Stimulated activated naive CD8-positive, alpha-beta T cell treated with anti-CD3 and anti-CD28 coated beads, Interleukin-15, amount 100 ng/mL, for 72 hours (primary cell): ENCODE measurements at regions not wholly inside any gene's neighbourhood (a gene's known extent, or its start where the extent isn't known, plus 50 kb on each side); places are given as distances from the start of the nearest gene placed in this dataset.

ENCODE experiments used
- ATAC-seq: fragments of 150-1000 bp; cut with Tn5 transposase; 2 replicates; pipeline ENCODE4 v1.10.0; 2021; ENCODE audit warnings: mild to moderate bottlenecking, moderate library complexity
- DNase-seq, 2 donors: peaks; one replicate each; pipeline ENCODE4 v3.0.0; 2021 to 2022
- H3K27ac Mint-ChIP-seq, 2 donors: one replicate each; pipeline ENCODE4 v1.8.0; 2022; ENCODE audit warnings: mild to moderate bottlenecking in 2 of 2, mixed read lengths in 2 of 2, moderate library complexity in 2 of 2
- H3K27me3 Mint-ChIP-seq: one replicate; pipeline ENCODE4 v1.8.0; 2022; ENCODE audit warnings: mixed read lengths
- H3K4me1 Mint-ChIP-seq: one replicate; pipeline ENCODE4 v1.8.0; 2022; ENCODE audit warnings: mild to moderate bottlenecking, mixed read lengths
- H3K4me3 Mint-ChIP-seq, 2 donors: one replicate each; pipeline ENCODE4 v1.8.0; 2022; ENCODE audit warnings: mild to moderate bottlenecking in 2 of 2, mixed read lengths in 2 of 2, moderate library complexity in 1 of 2
- H3K9me3 Mint-ChIP-seq, 2 donors: one replicate each; pipeline ENCODE4 v1.8.0; 2022; ENCODE audit warnings: mixed read lengths in 2 of 2

DNA sequence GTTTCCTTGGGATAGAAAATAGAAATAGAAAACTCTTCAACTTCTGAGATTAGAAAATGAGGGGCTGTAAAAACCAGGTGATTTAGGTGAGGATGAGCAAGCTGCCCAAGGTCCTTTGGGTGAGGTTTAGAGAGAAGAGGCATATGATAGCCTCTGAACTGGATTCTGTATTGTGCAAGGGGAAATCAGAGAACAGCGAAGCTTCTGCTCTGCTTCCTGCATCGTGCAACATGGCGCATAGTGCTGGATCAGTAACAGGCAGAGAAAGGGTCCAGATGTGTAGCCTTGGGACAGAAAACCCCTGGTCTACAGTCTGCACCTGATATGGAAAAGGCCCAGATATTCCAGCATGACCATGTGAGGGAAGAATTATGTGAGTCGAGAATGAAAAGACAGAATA, 121.7 kb downstream of the MBL2 start:
- no peak overlapping the region for H3K4me3 Mint-ChIP-seq
- no peaks in the 10 kb centered on the region for H3K27me3 Mint-ChIP-seq
- peaks cover 0 to 5% of the 10 kb centered on the region in 2 donors for H3K9me3 Mint-ChIP-seq
- H3K27ac Mint-ChIP-seq = no peak overlapping the region
- ATAC-seq (no peak), DNase-seq (no peak)
- H3K4me1 Mint-ChIP-seq = no peaks in the 10 kb centered on the region

DNA sequence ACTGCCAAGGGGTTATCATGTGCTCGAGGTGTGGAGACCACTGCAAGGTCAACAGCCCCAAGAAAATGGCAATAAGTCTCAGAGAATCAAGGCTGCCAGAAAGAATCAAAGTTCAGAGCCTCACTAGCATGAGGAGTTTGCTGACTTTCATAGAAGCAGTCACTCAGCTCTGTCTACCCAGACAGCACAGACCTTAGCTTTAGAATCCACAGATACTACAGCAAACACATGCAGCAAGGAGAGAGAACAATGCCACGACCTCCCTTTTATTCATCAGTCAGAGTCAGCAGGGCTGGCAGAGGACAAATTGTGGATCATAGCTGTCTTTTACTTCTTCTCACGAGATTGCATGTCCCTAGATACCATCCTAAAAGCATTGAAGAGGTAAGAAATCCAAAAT, 121.3 kb downstream of the MBL2 start:
- H3K4me3 Mint-ChIP-seq = no peak overlapping the region
- ATAC-seq (no peak), DNase-seq (no peak)
- no peak overlapping the region for H3K27ac Mint-ChIP-seq
- H3K9me3 Mint-ChIP-seq = peaks cover 0 to 5% of the 10 kb centered on the region in 2 donors
- no peaks in the 10 kb centered on the region for H3K27me3 Mint-ChIP-seq
- H3K4me1 Mint-ChIP-seq = no peaks in the 10 kb centered on the region

DNA sequence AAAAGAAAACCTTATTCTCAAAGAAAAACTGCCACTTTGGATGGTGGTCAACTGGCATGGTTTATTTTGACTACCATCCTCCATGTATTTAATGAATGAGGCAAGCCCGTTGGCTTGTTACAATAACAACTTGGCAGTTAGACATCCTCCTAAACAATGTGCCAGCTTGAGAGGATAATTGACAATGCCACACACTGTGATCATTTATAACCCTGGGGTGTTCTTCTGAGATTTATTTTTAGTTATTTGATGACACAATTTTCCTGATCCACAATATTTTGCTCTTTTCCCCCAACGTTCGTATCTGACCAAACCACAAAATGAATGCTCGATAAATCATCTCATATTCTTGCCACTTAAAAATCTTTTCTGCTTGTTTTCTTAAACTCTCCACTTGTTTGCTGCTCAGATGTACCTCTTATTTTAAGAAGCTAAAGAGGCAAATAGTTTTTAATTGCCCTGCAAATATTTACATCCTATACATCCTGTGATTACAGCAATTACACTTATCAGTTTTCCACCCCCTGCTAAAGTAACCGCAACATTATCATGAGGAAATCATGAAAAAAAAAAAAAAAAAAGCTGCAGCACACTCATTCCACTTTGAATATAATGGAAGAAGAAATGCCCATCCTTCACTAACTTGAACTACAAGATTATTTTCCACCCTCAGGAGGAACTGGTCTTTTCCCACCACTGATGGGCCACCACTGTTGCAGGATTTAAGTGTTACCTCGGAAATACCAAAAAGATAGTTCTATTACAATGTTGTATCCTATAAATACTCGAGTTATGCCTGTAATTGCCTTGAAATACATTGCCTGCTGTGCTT, 119.9 kb downstream of the MBL2 start:
- no peak overlapping the region for H3K27ac Mint-ChIP-seq
- H3K9me3 Mint-ChIP-seq = peaks cover 0 to 5% of the 10 kb centered on the region in 2 donors
- H3K4me3 Mint-ChIP-seq = no peak overlapping the region
- no peaks in the 10 kb centered on the region for H3K27me3 Mint-ChIP-seq
- no peak for DNase-seq
- no peak for ATAC-seq
- no peaks in the 10 kb centered on the region for H3K4me1 Mint-ChIP-seq

DNA sequence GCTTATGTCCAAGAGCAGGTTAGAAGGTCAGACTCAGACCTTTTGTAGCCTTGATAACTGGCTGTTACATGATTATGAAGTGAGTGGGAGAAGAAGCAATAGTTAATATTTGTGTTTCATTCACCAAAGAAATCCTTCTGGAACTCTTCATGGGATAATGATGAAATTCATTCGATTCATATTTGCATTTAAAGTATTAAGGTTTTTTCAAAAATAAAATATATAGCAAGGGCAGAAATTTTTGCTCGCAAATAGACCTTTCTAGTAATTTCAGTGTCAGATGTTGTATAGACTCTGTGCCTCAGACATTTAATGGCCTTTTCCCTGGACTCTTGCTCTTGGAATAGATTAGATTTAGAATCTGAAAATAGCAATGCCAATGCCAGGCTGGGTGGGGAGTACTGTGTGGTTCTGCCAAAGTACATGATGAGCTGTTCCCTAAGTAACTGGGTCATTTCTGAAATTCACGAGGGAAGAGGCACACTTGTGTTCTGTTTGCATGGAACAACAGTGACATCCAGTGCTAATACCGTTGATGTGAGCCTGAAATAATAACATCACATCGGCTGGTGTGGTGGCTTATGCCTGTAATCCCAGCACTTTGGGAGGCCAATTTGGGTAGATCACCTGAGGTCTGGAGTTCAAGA, 119.2 kb downstream of the MBL2 start:
- Mint-ChIP-seq H3K27ac (no peak overlapping the region), H3K4me3 (no peak overlapping the region), H3K9me3 (peaks cover 0 to 5% of the 10 kb centered on the region in 2 donors), H3K27me3 (no peaks in the 10 kb centered on the region), H3K4me1 (no peaks in the 10 kb centered on the region)
- no peak for ATAC-seq
- DNase-seq = no peak

DNA sequence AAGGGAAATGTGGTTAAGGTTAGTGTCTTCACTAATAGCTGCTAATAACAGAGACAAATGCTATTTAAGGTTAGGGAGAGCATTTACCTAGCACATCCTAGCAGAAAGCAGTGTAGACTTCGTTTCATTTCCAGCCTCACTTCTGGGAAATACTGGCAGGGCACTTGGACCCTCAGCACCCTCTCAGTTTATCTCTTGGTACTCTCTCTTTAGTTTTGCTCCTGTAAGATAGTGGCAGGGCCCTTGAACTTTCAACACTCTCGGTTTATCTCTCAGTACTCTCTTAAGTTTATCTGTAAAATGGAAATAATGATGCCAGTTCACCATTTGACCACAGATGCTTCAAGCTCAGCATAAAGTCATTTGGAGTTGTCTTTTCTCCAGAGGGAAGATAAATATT, 118.4 kb downstream of the MBL2 start:
- Mint-ChIP-seq H3K27ac (no peak overlapping the region), H3K4me3 (no peak overlapping the region), H3K27me3 (no peaks in the 10 kb centered on the region), H3K4me1 (no peaks in the 10 kb centered on the region), H3K9me3 (peaks cover 0 to 5% of the 10 kb centered on the region in 2 donors)
- DNase-seq = no peak
- no peak for ATAC-seq

DNA sequence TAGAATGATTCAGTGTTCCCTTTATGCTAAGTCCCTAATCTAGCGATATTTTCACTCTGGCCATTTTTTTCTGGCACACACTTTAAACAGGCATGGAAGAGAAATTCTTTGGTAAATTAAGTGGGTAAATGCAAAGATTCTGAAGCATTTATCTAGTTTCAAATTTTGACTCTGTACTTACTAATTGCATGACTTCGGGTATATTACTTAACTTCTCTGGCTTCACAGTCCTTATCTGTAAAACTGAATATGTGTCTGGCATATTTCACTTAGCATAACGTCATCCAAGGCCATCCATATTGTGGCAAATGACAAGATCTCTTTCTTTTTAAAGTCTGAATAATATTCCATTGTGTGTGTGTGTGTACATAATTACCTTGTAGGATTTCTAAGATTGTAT, 114.5 kb downstream of the MBL2 start:
- Mint-ChIP-seq H3K27ac (no peak overlapping the region), H3K9me3 (no peaks in the 10 kb centered on the region), H3K4me1 (no peaks in the 10 kb centered on the region), H3K27me3 (no peaks in the 10 kb centered on the region), H3K4me3 (no peak overlapping the region)
- ATAC-seq (no peak), DNase-seq (no peak)

DNA sequence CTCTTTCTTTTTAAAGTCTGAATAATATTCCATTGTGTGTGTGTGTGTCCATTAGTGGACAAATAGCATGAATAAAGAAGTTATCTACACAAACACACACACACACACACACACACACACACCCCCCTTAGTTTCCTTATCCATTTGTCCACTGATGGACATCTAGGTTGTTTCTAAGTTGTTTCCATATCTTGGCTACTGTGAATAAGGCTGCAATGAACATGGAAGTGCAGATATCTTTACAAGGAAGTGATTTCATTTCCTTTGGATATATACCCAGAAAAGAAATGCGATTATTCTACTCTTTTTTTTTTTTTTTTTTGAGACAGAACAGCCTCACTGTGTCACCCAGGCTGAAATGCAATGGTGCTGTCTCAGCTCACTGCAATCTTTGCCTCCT, 113.5 kb downstream of the MBL2 start:
- Mint-ChIP-seq H3K9me3 (no peaks in the 10 kb centered on the region), H3K4me3 (no peak overlapping the region), H3K27me3 (no peaks in the 10 kb centered on the region), H3K27ac (no peak overlapping the region), H3K4me1 (no peaks in the 10 kb centered on the region)
- ATAC-seq = no peak
- no peak for DNase-seq

DNA sequence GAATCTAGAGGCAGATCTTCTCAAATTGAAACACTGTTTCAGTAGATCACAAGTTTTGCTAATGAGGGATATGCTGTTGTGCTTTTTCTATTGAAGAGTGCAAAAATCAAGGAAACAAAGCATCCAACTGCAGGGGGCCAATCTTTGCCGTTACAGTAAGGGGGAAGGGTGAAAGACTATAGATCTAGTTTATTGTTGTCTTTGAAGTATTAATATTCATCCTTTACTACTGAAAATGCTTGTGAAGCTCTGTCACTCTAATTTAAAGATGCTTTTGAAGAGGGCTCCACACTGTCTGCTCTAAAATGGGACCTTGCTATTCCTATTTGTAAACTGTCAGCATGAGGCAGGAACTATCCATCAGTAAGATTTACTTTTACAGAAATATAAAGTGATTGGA, 110.3 kb downstream of the MBL2 start:
- Mint-ChIP-seq H3K4me1 (no peaks in the 10 kb centered on the region), H3K4me3 (no peak overlapping the region), H3K9me3 (peaks cover 5 to 15% of the 10 kb centered on the region in 2 donors), H3K27ac (no peak overlapping the region), H3K27me3 (no peaks in the 10 kb centered on the region)
- ATAC-seq (no peak), DNase-seq (no peak)

DNA sequence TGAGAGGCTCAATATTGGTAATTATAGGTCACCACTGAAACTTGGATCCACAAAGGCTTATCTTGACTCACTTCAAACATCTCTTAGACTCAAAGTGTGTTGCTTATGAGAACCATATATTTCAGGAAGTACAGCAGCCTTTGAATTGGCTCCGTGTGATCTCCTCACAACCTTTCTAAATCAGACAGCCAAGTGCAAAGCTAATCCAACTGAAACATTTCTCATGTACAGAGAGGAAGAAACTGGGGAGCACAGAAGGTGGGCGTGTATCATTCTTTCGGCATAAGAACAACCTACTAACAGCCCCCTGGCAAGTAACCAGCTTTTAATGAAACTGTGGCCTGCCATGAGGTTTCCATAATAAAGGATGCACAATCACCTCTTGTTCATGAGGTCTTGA, 109.4 kb downstream of the MBL2 start:
- no peaks in the 10 kb centered on the region for H3K4me1 Mint-ChIP-seq
- H3K27me3 Mint-ChIP-seq = no peaks in the 10 kb centered on the region
- H3K4me3 Mint-ChIP-seq = no peak overlapping the region
- H3K9me3 Mint-ChIP-seq = peaks cover 5 to 16% of the 10 kb centered on the region in 2 donors
- ATAC-seq (no peak), DNase-seq (no peak)
- no peak overlapping the region for H3K27ac Mint-ChIP-seq

DNA sequence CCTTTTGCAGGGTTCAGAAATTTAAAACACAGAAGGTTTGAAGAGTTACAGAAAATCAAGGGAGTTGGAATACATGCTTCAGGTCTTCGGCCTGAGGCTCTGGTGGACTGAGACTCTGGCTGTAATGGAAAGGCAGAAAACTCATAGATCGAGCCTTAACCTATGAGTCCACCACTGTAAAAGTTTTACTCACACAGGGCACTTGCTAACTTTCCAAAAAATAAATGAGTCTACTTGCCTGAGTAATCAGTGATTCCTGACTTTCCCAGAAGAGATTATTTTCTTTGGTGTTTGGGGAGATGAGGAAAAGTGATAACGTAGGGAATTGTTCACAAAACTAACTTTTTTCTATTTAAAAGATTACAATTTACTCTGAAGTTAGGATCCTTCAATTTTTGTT, 108.0 kb downstream of the MBL2 start:
- Mint-ChIP-seq H3K27me3 (no peaks in the 10 kb centered on the region), H3K4me1 (no peaks in the 10 kb centered on the region), H3K27ac (no peak overlapping the region), H3K9me3 (peaks cover 5 to 16% of the 10 kb centered on the region in 2 donors), H3K4me3 (no peak overlapping the region)
- ATAC-seq (no peak), DNase-seq (no peak)

DNA sequence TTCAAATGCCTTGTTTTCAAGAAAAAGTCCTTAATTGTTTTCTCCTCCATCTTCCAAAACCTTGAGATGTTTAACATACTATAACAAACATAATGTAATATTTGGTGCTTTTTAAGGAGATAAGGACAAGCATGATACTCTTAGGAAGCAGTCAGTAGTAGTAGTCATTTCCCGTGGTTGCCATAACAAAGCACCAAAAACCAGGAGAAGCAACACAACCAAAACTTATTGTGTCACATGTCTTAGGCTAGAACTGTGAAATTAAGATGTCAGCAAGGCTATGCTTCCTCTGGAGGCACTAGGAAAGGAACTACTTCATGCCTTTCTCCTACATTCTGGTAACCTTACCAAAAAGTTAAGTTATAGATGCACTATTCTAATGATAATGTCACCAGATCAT, 106.8 kb downstream of the MBL2 start:
- H3K9me3 Mint-ChIP-seq = peaks cover 5 to 16% of the 10 kb centered on the region in 2 donors
- no peaks in the 10 kb centered on the region for H3K27me3 Mint-ChIP-seq
- no peak for DNase-seq
- no peak overlapping the region for H3K27ac Mint-ChIP-seq
- no peak for ATAC-seq
- no peaks in the 10 kb centered on the region for H3K4me1 Mint-ChIP-seq
- H3K4me3 Mint-ChIP-seq = no peak overlapping the region

DNA sequence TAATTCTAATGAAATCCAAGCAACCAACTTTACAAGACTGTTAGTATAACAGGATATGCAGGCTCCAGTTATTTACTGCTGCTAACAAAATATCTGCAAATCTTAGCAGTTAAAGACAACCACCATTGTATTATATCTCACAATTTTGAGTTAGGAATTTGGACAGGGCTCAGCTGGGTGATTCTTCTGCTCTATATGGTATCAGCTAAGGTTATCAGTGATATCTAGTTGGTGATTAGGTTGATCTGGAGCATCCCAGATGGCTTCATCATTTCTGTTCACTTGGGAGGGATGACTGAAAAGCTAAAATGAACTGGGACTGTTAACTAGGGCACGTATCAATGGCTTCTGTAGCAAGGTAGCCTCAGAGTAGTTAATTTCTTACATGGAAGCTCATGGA, 105.7 kb downstream of the MBL2 start:
- Mint-ChIP-seq H3K27me3 (no peaks in the 10 kb centered on the region), H3K27ac (no peak overlapping the region), H3K4me1 (no peaks in the 10 kb centered on the region), H3K9me3 (peaks cover 5 to 16% of the 10 kb centered on the region in 2 donors), H3K4me3 (no peak overlapping the region)
- DNase-seq = no peak
- no peak for ATAC-seq

DNA sequence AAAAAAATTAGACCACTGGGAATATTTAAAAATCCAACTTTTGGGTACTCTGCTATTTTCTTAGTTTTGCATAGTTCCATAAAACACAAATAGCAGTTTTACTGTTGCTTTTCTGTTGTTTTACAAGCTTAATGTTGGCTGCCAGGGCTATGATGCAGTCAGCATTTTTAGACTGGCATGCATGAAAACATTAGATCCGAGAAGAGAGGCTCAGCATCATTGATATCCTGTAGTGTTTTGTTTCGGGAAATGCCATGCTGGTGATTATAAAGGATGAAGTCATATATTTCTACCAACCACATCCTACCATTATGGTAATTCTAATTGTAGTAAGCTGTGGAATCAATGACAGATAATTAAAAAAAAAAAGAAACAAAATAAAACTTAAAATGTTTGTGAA, 104.6 kb downstream of the MBL2 start:
- no peaks in the 10 kb centered on the region for H3K27me3 Mint-ChIP-seq
- ATAC-seq = no peak
- H3K27ac Mint-ChIP-seq = no peak overlapping the region
- no peaks in the 10 kb centered on the region for H3K4me1 Mint-ChIP-seq
- no peak for DNase-seq
- no peak overlapping the region for H3K4me3 Mint-ChIP-seq
- H3K9me3 Mint-ChIP-seq = peaks cover 5 to 16% of the 10 kb centered on the region in 2 donors

DNA sequence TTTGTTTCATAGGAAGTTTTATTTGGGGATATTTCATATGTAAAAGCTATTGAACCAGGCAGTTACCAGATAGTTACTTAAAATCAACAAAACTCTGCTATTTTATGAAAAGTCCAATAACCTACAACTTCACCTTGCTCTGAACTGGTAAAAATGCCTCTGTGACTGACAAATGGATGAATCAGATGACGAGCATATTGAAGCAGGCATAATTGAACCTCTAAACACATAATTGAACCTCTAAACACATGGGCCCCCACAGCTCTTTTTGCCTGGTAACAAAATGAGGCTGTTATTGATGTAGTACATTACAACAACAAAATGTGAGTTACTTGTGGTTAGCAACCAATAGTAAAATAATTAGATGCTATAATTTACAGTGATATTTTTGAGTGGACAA, 99.7 kb downstream of the MBL2 start:
- H3K27ac Mint-ChIP-seq = no peak overlapping the region
- no peak overlapping the region for H3K4me3 Mint-ChIP-seq
- no peaks in the 10 kb centered on the region for H3K27me3 Mint-ChIP-seq
- DNase-seq (no peak), ATAC-seq (no peak)
- H3K9me3 Mint-ChIP-seq = peaks cover 0 to 8% of the 10 kb centered on the region in 2 donors
- H3K4me1 Mint-ChIP-seq = no peaks in the 10 kb centered on the region

DNA sequence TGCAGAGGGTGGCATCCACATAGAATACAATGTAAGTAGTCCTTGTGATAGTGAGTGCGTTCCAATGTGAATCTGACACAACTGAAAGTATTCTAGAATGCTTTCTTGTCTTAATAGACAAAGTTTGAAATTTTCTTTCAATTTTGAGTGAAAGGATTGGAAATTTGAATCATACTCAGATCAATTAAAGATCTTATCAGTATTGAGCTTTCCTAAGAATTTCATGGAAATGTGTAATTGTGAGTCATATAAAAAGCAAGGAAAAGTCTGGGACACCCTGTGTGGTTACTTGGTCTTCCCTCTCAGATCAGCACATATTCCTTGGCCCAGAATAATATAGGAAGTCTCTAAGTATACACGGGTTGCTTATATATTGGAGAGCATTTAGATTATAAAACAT, 99.1 kb downstream of the MBL2 start:
- ATAC-seq = no peak
- no peaks in the 10 kb centered on the region for H3K4me1 Mint-ChIP-seq
- no peak overlapping the region for H3K4me3 Mint-ChIP-seq
- peaks cover 0 to 8% of the 10 kb centered on the region in 2 donors for H3K9me3 Mint-ChIP-seq
- no peak for DNase-seq
- no peaks in the 10 kb centered on the region for H3K27me3 Mint-ChIP-seq
- H3K27ac Mint-ChIP-seq = no peak overlapping the region

DNA sequence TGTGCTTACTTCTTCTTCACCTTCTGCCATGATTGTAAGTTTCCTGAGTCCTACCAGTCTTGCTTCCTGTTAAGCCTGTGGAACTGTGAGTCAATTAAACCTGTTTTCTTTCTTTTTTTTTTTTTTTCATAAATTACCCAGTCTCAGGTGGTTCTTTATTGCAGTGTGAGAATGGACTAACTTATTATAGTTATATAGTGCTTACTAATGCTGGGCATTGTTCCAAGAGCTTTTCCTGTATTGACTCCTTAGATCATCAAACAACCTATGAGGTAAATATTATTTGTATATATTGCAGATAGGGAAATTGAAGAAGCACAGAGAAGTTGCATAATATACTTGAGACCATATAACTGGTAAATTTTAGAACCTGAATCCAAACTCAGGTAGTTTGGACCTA, 98.1 kb downstream of the MBL2 start:
- no peak overlapping the region for H3K4me3 Mint-ChIP-seq
- DNase-seq = no peak
- no peak for ATAC-seq
- no peak overlapping the region for H3K27ac Mint-ChIP-seq
- peaks cover 0 to 8% of the 10 kb centered on the region in 2 donors for H3K9me3 Mint-ChIP-seq
- no peaks in the 10 kb centered on the region for H3K4me1 Mint-ChIP-seq
- H3K27me3 Mint-ChIP-seq = no peaks in the 10 kb centered on the region
